Activated naive CD8-positive, alpha-beta T cell treated with anti-CD3 and anti-CD28 coated beads, Interleukin-2, amount 50 U/mL, for 24 hours (primary cell): ENCODE measurements at regions not wholly inside any gene's neighbourhood (a gene's known extent, or its start where the extent isn't known, plus 50 kb on each side); places are given as distances from the start of the nearest gene placed in this dataset.
"Not testable (repeated sequence)": the region's sequence is repeated elsewhere in the genome, so short reads cannot be mapped to it uniquely, and the experiment has no call there.

Experiments
- ATAC-seq: fragments of 150-1000 bp; cut with Tn5 transposase; one replicate; pipeline ENCODE4 v1.10.0; 2021
- DNase-seq: peaks from one replicate; pipeline ENCODE4 v3.0.0; 2021
- H3K27ac Mint-ChIP-seq: one replicate; pipeline ENCODE4 v1.8.0; 2021; ENCODE audit warnings: mild to moderate bottlenecking, mixed read lengths
- H3K27me3 Mint-ChIP-seq: one replicate; pipeline ENCODE4 v1.8.0; 2021; ENCODE audit warnings: mixed read lengths
- H3K36me3 Mint-ChIP-seq: one replicate; pipeline ENCODE4 v1.8.0; 2021; ENCODE audit warnings: low read depth, mixed read lengths
- H3K4me1 Mint-ChIP-seq: one replicate; pipeline ENCODE4 v1.8.0; 2021; ENCODE audit warnings: mixed read lengths
- H3K4me3 Mint-ChIP-seq: one replicate; pipeline ENCODE4 v1.8.0; 2021; ENCODE audit warnings: mild to moderate bottlenecking, moderate library complexity, mixed read lengths
- H3K9me3 Mint-ChIP-seq: one replicate; pipeline ENCODE4 v1.8.0; 2021; ENCODE audit warnings: mixed read lengths

DNA sequence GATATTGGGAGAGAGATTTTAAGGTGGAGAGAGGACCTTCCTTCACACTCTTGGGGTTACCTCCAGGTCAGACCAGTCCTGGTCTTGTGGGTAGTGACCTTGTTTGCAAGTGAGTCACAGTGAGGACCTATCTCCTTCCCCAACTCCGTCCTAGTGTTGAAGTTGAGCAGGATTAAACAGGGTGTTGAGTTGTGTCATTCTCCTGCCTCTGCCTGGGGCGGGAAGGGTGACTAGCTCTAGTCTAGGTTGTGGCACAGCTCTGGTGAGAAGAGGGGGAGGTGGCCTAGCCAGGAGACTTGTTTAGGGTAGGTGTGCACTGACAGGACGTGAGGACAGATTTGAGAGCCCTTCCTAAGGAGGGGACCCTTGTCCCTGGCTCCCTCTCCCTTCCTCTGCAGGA, 119.6 kb upstream of the PITX1 start:
- Mint-ChIP-seq H3K27ac (no peak overlapping the region), H3K4me1 (no peaks in the 10 kb centered on the region), H3K27me3 (no peaks in the 10 kb centered on the region), H3K4me3 (no peak overlapping the region), H3K36me3 (no peaks in the 10 kb centered on the region), H3K9me3 (peaks cover 9% of the 10 kb centered on the region)
- DNase-seq (no peak), ATAC-seq (no peak)

GRCh38 chr5:135153259-135153658, 119.2 kb upstream of the PITX1 start:
- Mint-ChIP-seq H3K9me3 (peaks cover 8% of the 10 kb centered on the region), H3K36me3 (no peaks in the 10 kb centered on the region), H3K4me1 (no peaks in the 10 kb centered on the region), H3K27ac (no peak overlapping the region), H3K27me3 (no peaks in the 10 kb centered on the region), H3K4me3 (no peak overlapping the region)
- ATAC-seq, result no peak
- DNase-seq, result no peak

DNA sequence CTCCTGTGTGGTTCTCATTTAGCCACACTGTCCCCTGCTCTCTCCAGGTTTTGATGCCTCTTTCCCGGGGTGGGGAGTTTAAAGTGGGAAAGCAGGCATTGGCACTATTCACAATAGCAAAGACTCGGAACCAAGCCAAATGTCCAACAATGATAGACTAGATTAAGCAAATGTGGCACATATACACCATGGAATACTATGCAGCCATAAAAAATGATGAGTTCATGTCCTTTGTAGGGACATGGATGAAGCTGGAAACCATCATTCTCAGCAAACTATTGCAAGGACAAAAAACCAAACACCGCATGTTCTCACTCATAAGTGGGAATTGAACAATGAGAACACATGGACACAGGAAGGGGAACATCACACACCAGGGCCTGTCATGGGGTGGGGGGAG, 117.6 kb upstream of the PITX1 start:
- not testable (repeated sequence) for H3K4me3 Mint-ChIP-seq, H3K4me1 Mint-ChIP-seq, ATAC-seq, H3K36me3 Mint-ChIP-seq, H3K27ac Mint-ChIP-seq, DNase-seq, H3K27me3 Mint-ChIP-seq
- peaks cover 11% of the 10 kb centered on the region for H3K9me3 Mint-ChIP-seq

DNA sequence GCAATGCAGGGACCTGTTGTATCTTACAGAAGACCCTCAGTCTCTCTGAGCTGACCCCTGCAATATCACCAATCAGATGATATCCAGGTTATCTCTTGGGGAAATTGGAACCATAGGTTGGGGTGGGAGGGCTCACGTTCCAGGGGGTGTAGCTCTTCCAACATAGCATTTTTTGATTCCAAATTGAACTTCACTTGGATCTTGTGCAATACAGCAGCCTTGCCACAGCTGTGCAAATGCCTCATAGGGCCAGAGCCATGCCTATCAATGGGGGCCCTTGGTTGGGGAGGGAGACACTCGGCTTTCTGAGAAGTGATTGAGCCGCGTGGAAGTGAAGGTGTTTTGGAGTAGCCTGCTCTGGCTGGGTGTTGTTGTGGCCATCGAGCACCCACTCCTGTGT, 117.2 kb upstream of the PITX1 start:
- Mint-ChIP-seq H3K9me3 (peaks cover 11% of the 10 kb centered on the region), H3K27ac (no peak overlapping the region), H3K4me3 (no peak overlapping the region), H3K36me3 (no peaks in the 10 kb centered on the region), H3K4me1 (no peaks in the 10 kb centered on the region), H3K27me3 (peaks cover 2% of the 10 kb centered on the region)
- DNase-seq (no peak), ATAC-seq (no peak)

DNA sequence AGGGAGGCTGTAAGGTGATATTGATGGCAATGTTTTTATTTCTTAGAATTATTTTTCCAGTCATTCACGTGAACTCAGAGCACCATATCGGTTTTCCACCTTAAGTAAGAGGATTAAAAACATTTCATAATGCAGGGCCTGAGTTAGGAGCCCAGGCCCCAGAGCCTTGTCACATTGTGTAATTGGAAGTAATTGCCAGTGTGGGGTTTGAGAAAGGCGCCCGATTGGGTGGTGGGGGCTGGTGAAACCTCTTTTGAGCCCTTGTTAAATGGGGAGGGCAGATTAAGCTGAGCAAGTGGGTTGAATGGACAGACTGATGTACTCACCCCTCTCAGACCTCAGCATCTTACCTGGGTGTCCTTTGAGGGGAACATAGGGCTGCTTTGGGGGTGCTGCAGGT, 116.7 kb upstream of the PITX1 start:
- DNase-seq (no peak), ATAC-seq (no peak)
- Mint-ChIP-seq H3K36me3 (no peaks in the 10 kb centered on the region), H3K27ac (no peak overlapping the region), H3K9me3 (peaks cover 11% of the 10 kb centered on the region), H3K4me3 (no peak overlapping the region), H3K4me1 (no peaks in the 10 kb centered on the region), H3K27me3 (peaks cover 2% of the 10 kb centered on the region)

DNA sequence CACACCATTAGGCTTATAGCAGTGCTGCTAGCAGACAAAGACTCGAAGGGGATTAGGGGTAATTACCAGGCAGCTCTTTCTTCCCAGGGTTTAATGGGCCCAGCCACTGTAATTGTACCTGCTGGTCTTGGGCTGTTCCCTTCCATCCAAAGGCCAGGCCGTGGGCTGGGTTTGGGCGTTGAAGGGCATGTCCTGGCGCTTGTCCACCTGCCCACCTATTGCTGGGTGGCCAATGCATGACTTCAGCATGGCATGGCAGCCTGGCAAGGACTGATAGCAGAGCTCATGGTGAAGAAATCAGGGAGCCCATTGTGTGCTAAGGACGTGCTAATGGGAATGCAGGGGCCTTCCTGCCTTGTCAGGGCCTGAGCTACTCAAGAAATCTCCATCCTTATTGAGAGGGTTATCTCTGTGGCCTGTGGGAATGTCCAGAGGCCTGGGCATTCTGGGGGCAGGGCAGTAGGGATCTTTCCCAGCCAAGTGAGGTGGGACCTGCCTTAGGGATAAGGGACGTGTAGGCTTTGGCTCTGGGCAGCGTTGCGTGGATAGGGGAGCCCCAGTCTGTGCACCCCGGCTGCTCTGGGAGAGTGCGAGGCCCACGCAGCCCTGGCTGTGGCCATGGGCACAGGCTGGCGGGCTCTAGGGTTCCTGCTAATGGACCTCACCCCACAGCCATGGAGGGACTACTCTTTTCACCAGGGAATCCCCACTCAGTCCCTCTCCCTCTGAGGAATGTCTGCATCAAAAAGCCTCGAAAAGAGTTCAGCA, 116.1 kb upstream of the PITX1 start:
- H3K27me3 Mint-ChIP-seq, result peaks cover 2% of the 10 kb centered on the region
- DNase-seq (no peak), ATAC-seq (no peak)
- no peak overlapping the region for H3K4me3 Mint-ChIP-seq
- H3K4me1 Mint-ChIP-seq, result no peaks in the 10 kb centered on the region
- peaks cover 11% of the 10 kb centered on the region for H3K9me3 Mint-ChIP-seq
- H3K27ac Mint-ChIP-seq, result no peak overlapping the region
- H3K36me3 Mint-ChIP-seq, result no peaks in the 10 kb centered on the region

GRCh38 chr5:135149229-135149955, 115.4 kb upstream of the PITX1 start:
- no peak overlapping the region for H3K27ac Mint-ChIP-seq
- DNase-seq, result no peak
- no peak for ATAC-seq
- no peaks in the 10 kb centered on the region for H3K4me1 Mint-ChIP-seq
- peaks cover 11% of the 10 kb centered on the region for H3K9me3 Mint-ChIP-seq
- H3K27me3 Mint-ChIP-seq, result peaks cover 2% of the 10 kb centered on the region
- H3K36me3 Mint-ChIP-seq, result no peaks in the 10 kb centered on the region
- no peak overlapping the region for H3K4me3 Mint-ChIP-seq

- Mint-ChIP-seq H3K27me3 (peaks cover 2% of the 10 kb centered on the region), H3K36me3 (no peaks in the 10 kb centered on the region), H3K9me3 (peaks cover 11% of the 10 kb centered on the region), H3K27ac (no peak overlapping the region), H3K4me3 (no peak overlapping the region), H3K4me1 (no peaks in the 10 kb centered on the region)
- DNase-seq (no peak), ATAC-seq (no peak)
These were observed 113.5 kb upstream of the PITX1 start for GRCh38 chr5:135147294-135148090.

DNA sequence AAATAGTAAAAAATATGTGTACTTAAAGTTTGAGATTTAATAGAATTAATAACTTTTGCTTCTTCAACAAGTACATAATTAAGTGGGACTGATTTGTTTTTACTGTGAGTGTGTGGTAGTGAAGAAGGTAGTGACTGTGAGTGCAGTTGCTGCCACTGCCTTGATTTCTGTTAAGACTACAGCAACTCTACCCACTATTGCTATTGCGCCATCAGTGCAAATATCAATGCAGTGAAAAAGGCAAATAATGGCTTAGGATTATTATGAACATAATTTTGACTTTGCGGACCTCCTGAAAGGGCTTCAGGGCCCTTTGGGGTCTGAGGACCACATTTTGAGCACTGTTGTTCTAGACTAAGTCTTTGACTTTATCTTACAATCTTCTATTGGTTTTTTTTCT, 112.0 kb upstream of the PITX1 start:
- Mint-ChIP-seq H3K27me3 (peaks cover 2% of the 10 kb centered on the region), H3K4me3 (no peak overlapping the region), H3K27ac (no peak overlapping the region), H3K9me3 (peaks cover 11% of the 10 kb centered on the region), H3K36me3 (no peaks in the 10 kb centered on the region), H3K4me1 (no peaks in the 10 kb centered on the region)
- no peak for ATAC-seq
- DNase-seq, result no peak

DNA sequence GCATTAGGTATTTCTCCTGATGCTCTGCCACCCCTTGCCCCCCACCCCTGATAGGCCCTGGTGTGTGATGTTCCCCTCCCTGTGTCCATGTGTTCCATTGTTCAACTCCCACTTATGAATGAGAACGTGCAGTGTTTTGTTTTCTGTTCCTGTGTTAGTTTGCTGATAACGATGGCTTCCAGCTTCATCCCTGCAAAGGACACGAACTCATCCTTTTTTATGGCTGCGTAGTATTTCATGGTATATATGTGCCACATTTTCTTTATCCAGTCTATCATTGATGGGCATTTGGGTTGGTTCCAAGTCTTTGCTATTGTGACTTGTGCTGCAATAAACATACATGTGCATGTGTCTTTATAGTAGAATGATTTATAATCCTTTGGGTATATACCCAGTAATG, 109.7 kb upstream of the PITX1 start:
- not testable (repeated sequence) for H3K27ac Mint-ChIP-seq, H3K27me3 Mint-ChIP-seq, H3K4me1 Mint-ChIP-seq, ATAC-seq, H3K36me3 Mint-ChIP-seq, H3K4me3 Mint-ChIP-seq, DNase-seq
- H3K9me3 Mint-ChIP-seq, result peaks cover 11% of the 10 kb centered on the region

GRCh38 chr5:135141303-135142268, 107.6 kb upstream of the PITX1 start:
- Mint-ChIP-seq H3K9me3 (no peaks in the 10 kb centered on the region), H3K27me3 (peaks cover 2% of the 10 kb centered on the region), H3K4me1 (no peaks in the 10 kb centered on the region), H3K36me3 (no peaks in the 10 kb centered on the region), H3K27ac (no peak overlapping the region), H3K4me3 (no peak overlapping the region)
- no peak for DNase-seq
- ATAC-seq, result no peak

GRCh38 chr5:135140446-135141204, 106.6 kb upstream of the PITX1 start:
- DNase-seq (no peak), ATAC-seq (no peak)
- H3K4me3 Mint-ChIP-seq, result no peak overlapping the region
- H3K9me3 Mint-ChIP-seq, result no peaks in the 10 kb centered on the region
- H3K27me3 Mint-ChIP-seq, result peaks cover 2% of the 10 kb centered on the region
- H3K36me3 Mint-ChIP-seq, result no peaks in the 10 kb centered on the region
- H3K4me1 Mint-ChIP-seq, result no peaks in the 10 kb centered on the region
- H3K27ac Mint-ChIP-seq, result no peak overlapping the region

DNA sequence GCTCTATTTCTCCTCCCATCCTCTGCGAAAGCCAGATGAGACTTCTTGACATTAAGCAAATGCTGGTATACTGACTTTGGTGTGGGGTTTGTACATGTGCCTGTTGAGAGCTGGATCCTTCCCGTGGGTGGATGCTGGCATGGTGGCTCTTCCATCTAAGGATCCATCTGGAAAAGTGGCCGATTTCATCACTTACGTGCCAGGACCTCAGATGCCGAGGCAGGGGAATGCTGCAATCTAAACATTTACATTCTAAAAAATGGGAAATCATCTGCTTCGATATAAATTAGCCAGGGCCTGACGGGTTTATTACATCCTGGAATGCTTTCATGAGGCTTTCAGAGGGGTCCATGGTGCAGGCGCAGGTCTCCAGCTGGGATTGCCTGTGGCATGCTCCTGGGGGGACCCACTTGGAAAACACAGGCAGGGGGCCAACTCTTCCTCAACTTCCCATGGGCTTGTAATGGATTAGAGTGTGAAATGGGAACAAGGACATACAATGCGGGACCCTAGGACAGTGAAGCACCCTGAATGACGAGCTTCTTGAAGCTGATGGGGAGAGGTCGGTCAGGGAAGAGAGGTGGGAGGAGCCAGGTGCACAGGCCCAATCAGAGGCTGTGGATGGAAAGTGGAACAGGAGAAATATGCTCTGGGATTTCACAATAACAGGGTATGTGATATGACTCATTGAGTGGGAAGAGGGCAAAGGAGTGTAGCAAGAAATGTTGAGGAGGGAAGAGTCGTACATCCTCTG, 105.5 kb upstream of the PITX1 start:
- Mint-ChIP-seq H3K36me3 (no peaks in the 10 kb centered on the region), H3K27ac (no peak overlapping the region), H3K9me3 (no peaks in the 10 kb centered on the region), H3K4me1 (no peaks in the 10 kb centered on the region), H3K4me3 (no peak overlapping the region), H3K27me3 (peaks cover 2% of the 10 kb centered on the region)
- no peak for ATAC-seq
- no peak for DNase-seq
